GM13976 (cell line): ENCODE measurements at regions not wholly inside any gene's neighbourhood (a gene's known extent, or its start where the extent isn't known, plus 50 kb on each side); places are given as distances from the start of the nearest gene placed in this dataset.
A peak's percentile ranks its signal among the peaks of the same experiment; 100 is the strongest.

ENCODE experiments used
- DNase-seq: peaks from one replicate; pipeline ENCODE4 v3.0.0; 2012; ENCODE audit warnings: low spot score
- in situ Hi-C: fragments of 300-500 bp; cut with MboI; formaldehyde crosslinking; loops from one replicate; pipeline ENCODE4 v1.12.0; 2022; ENCODE audit warnings: low sequenced_read_pairs, mixed read lengths, inconsistent platforms; ENCODE audit not compliant: unreplicated experiment
- TF ChIP-seq, protein P1 (sequence below): IDR thresholded peaks from 2 replicates; pipeline ENCODE4 v1.5.1; 2012; ENCODE audit warnings: borderline replicate concordance, mild to moderate bottlenecking; ENCODE audit not compliant: insufficient read depth; ENCODE audit errors: extremely low read depth, missing control alignments, control extremely low read depth

DNA sequence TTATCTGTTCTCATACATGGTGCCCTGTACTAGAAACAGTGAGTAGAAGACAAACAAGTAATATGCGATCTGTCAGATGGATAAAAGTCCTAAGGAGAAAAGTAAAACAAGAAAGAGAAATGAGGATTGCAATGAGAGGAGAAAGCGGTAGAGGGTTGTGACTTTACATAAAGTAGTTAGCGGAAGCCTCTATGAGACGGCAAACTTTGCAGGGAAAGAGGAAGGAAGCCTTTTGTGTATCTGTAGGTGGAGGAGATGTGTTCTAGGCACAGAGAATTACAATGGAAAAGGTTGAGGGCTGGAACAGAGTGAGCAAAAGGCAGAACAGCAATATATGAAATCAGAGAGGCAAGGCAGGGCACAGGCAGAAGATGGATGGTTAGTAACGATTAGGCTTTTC lies 150.4 kb upstream of the SEMA3E start:
- in situ Hi-C loops: no loop called here

DNA sequence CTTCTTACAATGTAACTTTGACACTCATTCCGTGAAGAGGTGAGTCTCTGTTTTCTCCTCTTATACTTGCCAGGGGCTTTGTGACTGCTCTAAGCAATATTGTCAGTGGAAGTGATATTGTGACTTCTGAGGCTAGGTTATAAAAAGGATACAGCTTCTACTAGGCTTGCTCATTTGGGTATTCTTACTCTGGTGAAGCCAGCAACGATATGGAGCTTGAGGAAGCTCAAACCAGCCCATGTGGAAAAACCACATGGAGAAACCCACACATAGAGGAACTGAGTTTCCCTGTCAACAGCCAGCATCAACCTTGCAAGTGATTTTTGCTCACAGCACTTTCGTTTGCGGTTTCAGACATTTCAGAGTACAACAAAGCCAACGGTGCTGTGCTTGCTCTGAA lies 149.6 kb upstream of the SEMA3E start:
- peak; percentile 9 for DNase-seq
- in situ Hi-C loops: no loop called here
- TF ChIP-seq, protein P1, sequence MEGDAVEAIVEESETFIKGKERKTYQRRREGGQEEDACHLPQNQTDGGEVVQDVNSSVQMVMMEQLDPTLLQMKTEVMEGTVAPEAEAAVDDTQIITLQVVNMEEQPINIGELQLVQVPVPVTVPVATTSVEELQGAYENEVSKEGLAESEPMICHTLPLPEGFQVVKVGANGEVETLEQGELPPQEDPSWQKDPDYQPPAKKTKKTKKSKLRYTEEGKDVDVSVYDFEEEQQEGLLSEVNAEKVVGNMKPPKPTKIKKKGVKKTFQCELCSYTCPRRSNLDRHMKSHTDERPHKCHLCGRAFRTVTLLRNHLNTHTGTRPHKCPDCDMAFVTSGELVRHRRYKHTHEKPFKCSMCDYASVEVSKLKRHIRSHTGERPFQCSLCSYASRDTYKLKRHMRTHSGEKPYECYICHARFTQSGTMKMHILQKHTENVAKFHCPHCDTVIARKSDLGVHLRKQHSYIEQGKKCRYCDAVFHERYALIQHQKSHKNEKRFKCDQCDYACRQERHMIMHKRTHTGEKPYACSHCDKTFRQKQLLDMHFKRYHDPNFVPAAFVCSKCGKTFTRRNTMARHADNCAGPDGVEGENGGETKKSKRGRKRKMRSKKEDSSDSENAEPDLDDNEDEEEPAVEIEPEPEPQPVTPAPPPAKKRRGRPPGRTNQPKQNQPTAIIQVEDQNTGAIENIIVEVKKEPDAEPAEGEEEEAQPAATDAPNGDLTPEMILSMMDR: no peak

More for the DNA sequence above, 150.4 kb upstream of the SEMA3E start:
- no peak for DNase-seq
- TF ChIP-seq, protein P1: no peak

DNA sequence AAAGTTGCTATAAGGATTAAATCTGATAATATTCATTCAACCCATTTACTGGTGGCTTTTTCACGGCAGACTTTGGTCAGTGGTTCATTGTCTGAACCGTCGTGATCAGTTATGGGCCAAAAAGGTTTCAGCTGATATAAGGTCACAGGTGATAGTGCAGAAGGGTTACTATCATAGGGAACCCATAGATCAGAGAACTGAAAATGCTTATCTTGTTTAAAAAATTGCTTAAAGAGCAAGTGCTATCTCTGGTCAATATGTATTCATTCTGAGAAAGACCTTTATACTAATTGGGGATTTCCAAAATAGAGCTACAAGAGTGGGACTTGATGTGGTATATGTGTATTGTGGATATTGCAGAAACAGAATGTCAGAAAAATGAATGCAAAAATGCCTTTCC lies 147.8 kb upstream of the SEMA3E start:
- peak; percentile 33 for DNase-seq
- TF ChIP-seq, protein P1: no peak
- in situ Hi-C loops: no loop called here

DNA sequence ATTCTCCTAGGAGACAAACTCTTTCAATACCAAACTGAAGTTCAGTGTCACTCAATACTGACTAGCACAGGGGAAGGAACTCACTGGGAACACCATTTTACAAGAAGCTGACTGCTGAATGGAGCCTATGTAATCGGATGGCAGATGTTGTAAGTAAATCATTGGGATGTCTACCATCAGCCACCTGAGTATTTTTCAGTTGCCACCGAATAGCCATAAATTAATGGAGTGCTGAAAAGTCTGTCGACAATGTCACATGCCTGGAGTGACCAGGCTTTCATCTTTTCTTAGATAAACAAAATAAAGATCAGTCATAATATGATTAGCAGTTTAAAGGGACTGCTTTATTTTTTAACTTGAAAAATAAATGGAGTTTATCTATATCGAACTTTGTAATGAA lies 145.9 kb upstream of the SEMA3E start:
- DNase-seq: no peak
- TF ChIP-seq, protein P1: no peak
- in situ Hi-C loops: no loop called here

DNA sequence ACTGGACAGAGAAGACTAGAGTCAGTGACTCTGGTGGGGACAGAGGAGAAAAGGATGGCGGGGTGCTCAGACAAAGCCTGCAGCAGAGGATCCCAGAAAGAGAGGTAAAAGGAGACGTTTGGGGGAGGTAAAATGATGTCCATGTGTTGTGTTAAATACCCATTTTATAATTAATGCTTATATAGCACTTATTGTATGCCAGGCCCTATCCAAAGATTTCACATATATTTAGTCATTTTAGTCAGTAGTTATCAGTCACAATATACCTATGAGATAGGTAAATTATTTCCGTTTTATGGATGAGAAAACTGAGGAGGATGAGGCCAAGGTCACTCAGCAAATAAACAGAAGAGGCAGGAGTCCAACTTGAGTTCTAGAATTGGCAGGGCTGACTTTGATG lies 144.6 kb upstream of the SEMA3E start:
- TF ChIP-seq, protein P1: no peak
- in situ Hi-C loops: no loop called here
- DNase-seq: no peak

DNA sequence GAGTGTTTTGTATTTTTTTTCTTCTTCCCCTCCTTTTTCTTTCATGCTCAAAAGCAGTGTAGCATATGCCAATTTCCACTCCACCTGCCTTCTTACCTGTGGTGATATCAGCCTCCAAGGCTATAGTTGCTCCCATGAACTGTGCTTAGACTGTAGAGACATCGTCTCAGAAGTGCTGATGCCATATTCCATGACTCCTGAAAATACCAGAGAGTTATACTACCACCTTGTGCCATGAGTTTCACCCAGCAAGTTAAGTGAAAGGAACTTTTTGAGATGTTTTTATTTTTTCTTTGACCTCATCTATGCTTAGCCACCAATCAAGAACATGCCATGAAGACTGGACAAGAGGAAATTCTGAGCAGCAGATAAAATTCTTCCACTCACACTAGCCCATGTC lies 142.8 kb upstream of the SEMA3E start:
- TF ChIP-seq, protein P1: no peak
- DNase-seq: no peak
- in situ Hi-C loops: no loop called here

DNA sequence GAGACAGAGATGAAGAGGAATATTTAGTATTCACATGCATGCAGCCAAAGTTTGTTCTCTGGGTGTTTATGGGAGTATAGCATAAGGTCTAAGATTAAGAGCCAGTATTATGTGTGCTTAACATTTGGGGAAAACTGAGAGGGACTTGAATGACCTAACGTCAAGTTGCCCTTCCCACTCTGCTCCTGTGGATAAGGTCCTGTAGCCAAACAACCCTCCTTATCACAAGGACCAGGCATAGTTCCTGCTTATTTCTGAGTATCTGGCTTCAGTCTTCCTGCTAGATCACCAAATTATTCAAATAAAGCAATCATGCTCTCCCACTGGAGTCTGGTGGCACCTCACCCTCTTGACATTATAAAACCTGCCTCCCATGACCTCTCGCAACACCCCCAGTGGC lies 137.9 kb upstream of the SEMA3E start:
- TF ChIP-seq, protein P1: no peak
- no peak for DNase-seq
- in situ Hi-C loops: no loop called here
